BE2C (cell line): ENCODE measurements at regions not wholly inside any gene's neighbourhood (a gene's known extent, or its start where the extent isn't known, plus 50 kb on each side); places are given as distances from the start of the nearest gene placed in this dataset.

Experiments
- DNase-seq: peaks from one replicate; pipeline ENCODE4 v3.0.0-alpha.2; 2020
- H3K27me3 ChIP-seq: fragments of 250-450 bp; sonication (Bioruptor Pico); 2 replicates; pipeline ENCODE4 v1.5.1; 2020; ENCODE audit warnings: mild to moderate bottlenecking
- H3K36me3 ChIP-seq: fragments of 250-450 bp; sonication (Bioruptor Pico); 2 replicates; pipeline ENCODE4 v1.5.1; 2020; ENCODE audit warnings: mild to moderate bottlenecking
- H3K4me1 ChIP-seq: fragments of 250-450 bp; sonication (Bioruptor Pico); 2 replicates; pipeline ENCODE4 v1.5.1; 2020
- H3K4me3 ChIP-seq: 2 replicates; pipeline ENCODE4 v1.5.1; 2011; ENCODE audit warnings: low read depth, low read length
- H3K9me3 ChIP-seq: fragments of 250-450 bp; sonication (Bioruptor Pico); 2 replicates; pipeline ENCODE4 v1.5.1; 2020
- CTCF ChIP-seq: IDR thresholded peaks from 2 replicates; pipeline ENCODE4 v1.5.1; 2012; ENCODE audit warnings: mild to moderate bottlenecking, low read depth, low read length

- Histone ChIP-seq H3K36me3 (no peaks in the 10 kb centered on the region), H3K27me3 (no peaks in the 10 kb centered on the region), H3K9me3 (no peaks in the 10 kb centered on the region), H3K4me3 (no peak overlapping the region), H3K4me1 (no peaks in the 10 kb centered on the region)
- TF ChIP-seq CTCF = no peak
- no peak for DNase-seq
Measured at GRCh38 chr6:167698540-167698939, 128.2 kb upstream of the AFDN start.

GRCh38 chr6:167699141-167699931, 127.4 kb upstream of the AFDN start:
- Histone ChIP-seq H3K36me3 (no peaks in the 10 kb centered on the region), H3K9me3 (no peaks in the 10 kb centered on the region), H3K4me1 (no peaks in the 10 kb centered on the region), H3K27me3 (no peaks in the 10 kb centered on the region), H3K4me3 (no peak overlapping the region)
- no peak for TF ChIP-seq CTCF
- DNase-seq = no peak

GRCh38 chr6:167700199-167700598, 126.5 kb upstream of the AFDN start:
- TF ChIP-seq CTCF = no peak
- no peak overlapping the region for H3K4me3 ChIP-seq
- H3K4me1 ChIP-seq = no peaks in the 10 kb centered on the region
- DNase-seq = no peak
- H3K36me3 ChIP-seq = no peaks in the 10 kb centered on the region
- H3K27me3 ChIP-seq = no peaks in the 10 kb centered on the region
- no peaks in the 10 kb centered on the region for H3K9me3 ChIP-seq

GRCh38 chr6:167701010-167701409, 125.7 kb upstream of the AFDN start:
- TF ChIP-seq CTCF = no peak
- H3K4me1 ChIP-seq = no peaks in the 10 kb centered on the region
- no peaks in the 10 kb centered on the region for H3K9me3 ChIP-seq
- no peak overlapping the region for H3K4me3 ChIP-seq
- H3K27me3 ChIP-seq = no peaks in the 10 kb centered on the region
- H3K36me3 ChIP-seq = no peaks in the 10 kb centered on the region
- DNase-seq = no peak

GRCh38 chr6:167702241-167702827, 124.4 kb upstream of the AFDN start:
- TF ChIP-seq CTCF = no peak
- H3K27me3 ChIP-seq = no peaks in the 10 kb centered on the region
- no peaks in the 10 kb centered on the region for H3K36me3 ChIP-seq
- no peaks in the 10 kb centered on the region for H3K9me3 ChIP-seq
- DNase-seq = no peak
- H3K4me1 ChIP-seq = no peaks in the 10 kb centered on the region
- H3K4me3 ChIP-seq = no peak overlapping the region

GRCh38 chr6:167703347-167703746, 123.4 kb upstream of the AFDN start:
- H3K36me3 ChIP-seq = no peaks in the 10 kb centered on the region
- H3K4me1 ChIP-seq = no peaks in the 10 kb centered on the region
- no peaks in the 10 kb centered on the region for H3K9me3 ChIP-seq

More at GRCh38 chr6:167703347-167703746, 123.4 kb upstream of the AFDN start:
- H3K4me3 ChIP-seq = no peak overlapping the region
- no peaks in the 10 kb centered on the region for H3K27me3 ChIP-seq
- DNase-seq = no peak
- TF ChIP-seq CTCF = no peak
